Peyer's patch (tissue), 4 donors: ENCODE measurements at regions not wholly inside any gene's neighbourhood (a gene's known extent, or its start where the extent isn't known, plus 50 kb on each side); places are given as distances from the start of the nearest gene placed in this dataset.

Source experiments
- POLR2A ChIP-seq, 2 donors: fragments of 450-650 bp; IDR thresholded peaks; one replicate each; pipeline ENCODE4 v1.5.1; 2017; ENCODE audit warnings: antibody characterized with exemption in 2 of 2, mild to moderate bottlenecking in 2 of 2, moderate library complexity in 2 of 2
- TF ChIP-seq, protein P1 (sequence below), 6 experiments: fragments of 450-650 bp in 4 of 6; fragments of 200-600 bp in 2 of 6; sonication (generic) in 1 of 6; IDR thresholded peaks; one replicate each; pipeline ENCODE4 v1.5.1; 2017 to 2019; ENCODE audit warnings: antibody characterized with exemption in 6 of 6, mild to moderate bottlenecking in 3 of 6, moderate library complexity in 1 of 6

GRCh38 chr9:119881898-119882297 is 512.7 kb upstream of the BRINP1 start:
- TF ChIP-seq, protein P1, sequence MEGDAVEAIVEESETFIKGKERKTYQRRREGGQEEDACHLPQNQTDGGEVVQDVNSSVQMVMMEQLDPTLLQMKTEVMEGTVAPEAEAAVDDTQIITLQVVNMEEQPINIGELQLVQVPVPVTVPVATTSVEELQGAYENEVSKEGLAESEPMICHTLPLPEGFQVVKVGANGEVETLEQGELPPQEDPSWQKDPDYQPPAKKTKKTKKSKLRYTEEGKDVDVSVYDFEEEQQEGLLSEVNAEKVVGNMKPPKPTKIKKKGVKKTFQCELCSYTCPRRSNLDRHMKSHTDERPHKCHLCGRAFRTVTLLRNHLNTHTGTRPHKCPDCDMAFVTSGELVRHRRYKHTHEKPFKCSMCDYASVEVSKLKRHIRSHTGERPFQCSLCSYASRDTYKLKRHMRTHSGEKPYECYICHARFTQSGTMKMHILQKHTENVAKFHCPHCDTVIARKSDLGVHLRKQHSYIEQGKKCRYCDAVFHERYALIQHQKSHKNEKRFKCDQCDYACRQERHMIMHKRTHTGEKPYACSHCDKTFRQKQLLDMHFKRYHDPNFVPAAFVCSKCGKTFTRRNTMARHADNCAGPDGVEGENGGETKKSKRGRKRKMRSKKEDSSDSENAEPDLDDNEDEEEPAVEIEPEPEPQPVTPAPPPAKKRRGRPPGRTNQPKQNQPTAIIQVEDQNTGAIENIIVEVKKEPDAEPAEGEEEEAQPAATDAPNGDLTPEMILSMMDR (IDR thresholded peaks at IDR 0.05) = no peak
- TF ChIP-seq POLR2A (IDR thresholded peaks at IDR 0.05) = no peak
